ENCODE measurements at regions not wholly inside any gene's neighbourhood (a gene's known extent, or its start where the extent isn't known, plus 50 kb on each side); places are given as distances from the start of the nearest gene placed in this dataset.

DNA sequence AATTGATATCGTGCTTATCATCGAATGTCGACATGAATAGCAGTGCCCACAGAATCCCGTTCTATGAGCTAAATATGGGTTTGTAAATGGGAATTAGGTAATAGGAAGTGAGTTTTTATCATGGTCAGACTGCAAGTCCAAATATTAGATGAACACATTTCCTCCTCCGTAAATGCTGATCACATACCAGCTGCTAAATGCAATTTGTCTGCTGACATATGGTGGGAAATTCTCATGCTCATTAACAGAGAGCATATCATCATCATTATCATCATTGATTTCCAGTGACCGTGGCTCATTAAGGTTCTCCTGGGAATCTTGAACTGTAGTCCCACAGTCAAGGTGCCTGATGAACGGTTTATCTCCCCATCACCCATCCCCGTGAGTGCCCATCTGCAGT is 998.8 kb upstream of the TMEM132C start:
- no peak for DNase-seq (ENCODE audit: low spot score)

DNA sequence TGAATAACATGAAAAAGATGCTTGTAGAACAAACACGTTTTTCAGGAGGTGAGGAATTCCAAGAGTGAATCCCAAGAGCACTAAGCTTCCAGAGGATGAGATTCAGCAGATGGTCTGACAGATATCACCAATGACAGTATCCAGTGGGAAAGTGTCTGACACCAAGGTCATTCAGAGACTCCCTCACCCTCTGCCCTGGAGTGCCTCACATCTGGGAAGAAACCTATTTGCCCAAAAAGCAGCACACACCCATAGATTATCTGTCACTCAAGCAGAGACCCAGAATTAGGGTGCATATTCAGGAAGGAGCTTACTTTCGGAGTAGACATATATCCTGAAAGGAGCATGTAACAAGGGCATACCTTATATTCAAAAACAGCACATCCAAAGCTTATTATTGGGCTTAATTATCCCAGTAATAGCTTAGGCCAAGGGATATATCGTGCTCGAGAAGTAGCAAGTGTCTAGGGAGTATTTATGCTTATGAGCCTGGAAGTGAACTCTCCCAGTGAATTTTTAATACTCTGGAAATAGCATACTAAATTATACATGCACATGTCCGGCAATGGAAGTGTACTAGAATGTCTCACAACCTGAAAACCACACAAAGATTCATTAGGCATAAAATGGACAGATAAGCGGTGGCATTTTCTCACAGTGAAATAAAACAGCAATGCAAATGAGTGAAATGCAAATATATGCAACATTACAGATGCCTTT is 998.1 kb upstream of the TMEM132C start:
- DNase-seq (ENCODE audit: low spot score), result no peak

DNA sequence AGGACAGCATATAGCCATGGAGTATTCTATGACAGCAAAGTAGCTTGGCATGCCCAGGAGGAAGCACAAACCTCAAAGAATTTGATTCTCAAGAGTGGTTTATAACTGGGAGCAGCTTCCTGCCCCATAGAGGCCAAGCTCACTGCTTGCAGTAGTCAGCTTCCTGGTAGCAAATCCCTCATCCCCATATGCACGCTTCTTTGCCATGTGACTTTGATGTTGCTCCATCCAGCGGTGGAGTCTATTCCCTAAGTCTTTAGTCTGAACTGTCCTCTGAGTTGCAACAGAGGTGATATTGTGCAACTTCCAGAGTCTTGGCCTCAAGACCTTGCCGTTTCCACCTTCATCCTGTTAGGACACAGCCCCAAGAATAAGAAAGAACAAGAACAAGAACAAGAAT is 996.8 kb upstream of the TMEM132C start:
- no peak for DNase-seq (ENCODE audit: low spot score)

DNA sequence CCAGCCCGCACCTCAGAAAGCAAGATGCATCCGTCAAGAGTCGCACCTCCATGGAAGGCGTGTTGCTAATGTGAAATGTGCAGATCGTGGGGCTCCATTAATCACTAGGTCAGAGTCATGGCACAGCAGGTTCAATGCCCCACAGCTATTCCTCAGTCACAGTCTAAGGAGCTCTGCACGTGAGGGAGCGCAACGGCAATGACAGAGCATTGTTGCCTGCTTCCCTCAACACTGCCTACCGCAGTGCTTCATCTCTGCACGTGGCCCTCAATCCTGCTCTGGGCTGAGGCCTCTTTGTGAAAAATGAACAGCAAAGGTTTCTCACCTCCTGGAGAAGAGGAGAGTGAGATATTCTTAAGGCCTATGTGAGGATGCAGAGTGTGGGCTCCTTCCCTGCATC is 995.2 kb upstream of the TMEM132C start:
- DNase-seq (ENCODE audit: low spot score), result no peak

DNA sequence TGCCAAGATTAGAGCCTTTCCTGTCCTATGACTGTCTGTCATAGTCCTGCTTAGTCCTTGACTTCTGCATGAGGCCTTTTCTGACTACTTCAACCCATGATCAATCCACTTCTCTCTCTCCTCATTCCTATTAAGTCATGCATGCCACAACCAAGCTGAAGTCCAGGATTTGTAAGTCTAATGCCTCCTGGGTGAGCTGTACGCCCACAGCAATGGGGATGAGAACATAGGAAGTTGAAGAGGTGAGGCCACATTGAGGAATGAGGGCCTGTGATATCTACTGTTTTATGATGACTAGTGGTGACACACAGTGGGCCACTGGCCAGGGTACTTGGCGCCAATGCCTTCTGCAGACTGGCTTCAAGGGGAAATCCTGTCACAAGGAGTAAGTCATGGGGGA is 994.1 kb upstream of the TMEM132C start:
- no peak for DNase-seq (ENCODE audit: low spot score)

DNA sequence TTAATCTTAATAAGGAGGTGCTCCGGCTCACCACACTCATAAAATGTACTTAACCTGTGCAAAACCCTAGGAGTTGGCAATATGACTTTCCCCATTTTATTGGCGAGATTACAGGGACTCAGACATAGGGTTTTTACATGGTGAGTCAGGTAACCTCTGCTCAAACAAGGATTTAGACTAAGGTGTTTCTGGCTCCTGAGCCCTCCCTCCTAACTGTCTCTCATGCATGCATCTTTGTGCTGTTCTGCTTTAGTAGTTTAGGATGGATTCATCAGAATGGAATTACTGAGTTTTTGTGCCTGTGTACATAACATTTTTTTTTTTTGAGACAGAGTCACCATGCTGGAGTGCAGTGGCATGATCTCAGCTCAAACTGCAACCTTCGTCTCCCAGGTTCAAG is 993.3 kb upstream of the TMEM132C start:
- DNase-seq (ENCODE audit: low spot score), result no peak

DNA sequence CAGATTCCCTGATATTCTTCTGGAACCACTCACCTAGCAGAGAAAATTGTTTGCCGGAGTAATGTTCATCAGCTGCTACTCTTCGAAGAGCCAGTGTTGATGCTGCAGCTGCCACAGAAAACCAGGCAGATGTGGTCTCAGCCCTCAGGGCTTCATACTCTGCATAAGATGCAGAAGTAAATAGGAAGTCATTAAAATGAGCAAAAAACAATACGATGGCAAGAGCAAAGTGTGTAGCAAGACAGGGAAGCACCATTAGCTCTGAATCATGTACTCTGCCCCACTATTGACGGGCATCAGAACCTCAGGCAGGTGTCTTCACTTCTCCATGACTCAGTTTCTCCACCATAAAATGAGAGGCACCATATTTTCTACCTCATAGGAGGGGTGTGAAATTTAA is 991.6 kb upstream of the TMEM132C start:
- DNase-seq (ENCODE audit: low spot score), result no peak

DNA sequence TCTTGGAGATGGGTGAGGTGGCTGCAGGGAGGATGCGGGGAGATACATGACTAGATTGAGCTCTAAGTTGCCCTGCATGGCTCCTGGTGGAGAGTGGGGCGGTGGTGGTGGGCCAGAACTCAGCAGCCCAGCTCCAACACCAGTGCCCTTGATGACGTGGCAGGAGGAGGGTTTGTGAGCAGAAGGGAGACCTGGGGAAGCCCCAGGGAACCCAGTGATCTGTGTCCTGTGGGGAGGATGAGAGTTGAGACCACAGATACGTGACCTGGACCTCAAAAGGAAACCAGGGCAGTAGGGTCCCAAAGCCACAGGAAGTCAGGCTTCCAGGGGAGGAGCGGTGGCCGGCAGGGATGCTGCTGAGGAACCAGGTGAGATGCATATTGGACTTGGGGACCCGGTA is 989.1 kb upstream of the TMEM132C start:
- DNase-seq (ENCODE audit: low spot score), result no peak

DNA sequence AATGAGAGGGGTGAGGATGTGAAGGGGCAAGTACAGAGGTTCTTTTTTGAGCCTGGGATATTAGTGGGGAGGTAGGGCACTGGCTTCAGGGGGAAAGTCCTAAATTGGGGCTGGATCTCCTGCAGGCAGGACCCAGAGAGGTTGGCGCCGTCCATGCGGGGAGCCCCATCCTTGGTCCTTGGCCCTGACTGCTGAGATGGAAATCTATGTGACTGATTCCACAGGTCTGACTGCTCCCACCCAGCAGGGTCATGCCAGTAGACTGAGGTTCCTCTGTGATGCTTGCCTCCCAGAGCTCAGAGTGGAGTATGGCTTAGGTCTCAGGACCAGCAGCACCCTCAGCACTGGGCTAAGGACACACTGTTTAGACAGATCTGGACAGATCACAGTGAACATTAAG is 988.6 kb upstream of the TMEM132C start:
- DNase-seq (ENCODE audit: low spot score), result no peak

DNA sequence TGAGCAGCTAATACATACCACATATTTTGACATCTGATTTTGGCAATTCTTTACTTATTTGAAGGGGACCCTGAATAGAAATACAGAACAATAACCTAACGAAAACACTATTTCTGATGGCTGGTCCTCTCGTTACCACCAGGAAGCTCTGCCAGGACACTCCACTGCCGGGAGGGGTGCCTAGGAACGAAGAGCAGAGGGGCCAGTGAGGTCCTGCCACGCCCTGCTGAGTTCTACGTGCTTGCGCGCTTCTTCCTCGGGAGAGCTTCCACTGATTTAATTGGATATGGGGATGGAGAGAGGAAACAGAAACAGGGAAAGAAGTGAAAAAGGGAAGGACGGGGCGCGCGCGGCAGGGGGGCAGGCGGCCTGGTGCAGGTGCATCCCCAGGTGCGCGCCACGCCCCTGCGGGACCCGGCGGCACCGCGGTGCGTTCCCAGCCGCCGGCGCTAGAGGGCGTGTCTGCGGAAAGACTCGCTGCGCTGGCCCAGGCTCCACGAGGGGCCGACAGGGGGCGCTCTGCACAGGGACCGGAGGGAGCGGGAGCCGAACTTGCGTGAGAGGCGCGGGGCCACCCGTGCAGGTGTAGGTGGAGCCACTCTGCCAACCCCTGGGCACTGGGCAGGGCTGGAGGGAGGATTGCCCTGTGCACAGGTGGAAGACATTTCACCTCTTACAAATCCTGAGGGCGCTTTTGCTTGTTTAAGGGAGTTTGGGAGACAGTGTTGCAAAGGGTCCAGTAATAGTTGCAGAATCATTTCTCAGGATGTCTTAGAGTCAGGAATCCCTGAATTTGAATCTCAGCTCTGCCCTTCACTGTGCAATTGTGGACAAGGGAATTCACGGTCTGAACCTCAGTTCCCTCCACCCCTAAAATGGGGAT is 986.3 kb upstream of the TMEM132C start:
- DNase-seq (ENCODE audit: low spot score), result peak; percentile 35

DNA sequence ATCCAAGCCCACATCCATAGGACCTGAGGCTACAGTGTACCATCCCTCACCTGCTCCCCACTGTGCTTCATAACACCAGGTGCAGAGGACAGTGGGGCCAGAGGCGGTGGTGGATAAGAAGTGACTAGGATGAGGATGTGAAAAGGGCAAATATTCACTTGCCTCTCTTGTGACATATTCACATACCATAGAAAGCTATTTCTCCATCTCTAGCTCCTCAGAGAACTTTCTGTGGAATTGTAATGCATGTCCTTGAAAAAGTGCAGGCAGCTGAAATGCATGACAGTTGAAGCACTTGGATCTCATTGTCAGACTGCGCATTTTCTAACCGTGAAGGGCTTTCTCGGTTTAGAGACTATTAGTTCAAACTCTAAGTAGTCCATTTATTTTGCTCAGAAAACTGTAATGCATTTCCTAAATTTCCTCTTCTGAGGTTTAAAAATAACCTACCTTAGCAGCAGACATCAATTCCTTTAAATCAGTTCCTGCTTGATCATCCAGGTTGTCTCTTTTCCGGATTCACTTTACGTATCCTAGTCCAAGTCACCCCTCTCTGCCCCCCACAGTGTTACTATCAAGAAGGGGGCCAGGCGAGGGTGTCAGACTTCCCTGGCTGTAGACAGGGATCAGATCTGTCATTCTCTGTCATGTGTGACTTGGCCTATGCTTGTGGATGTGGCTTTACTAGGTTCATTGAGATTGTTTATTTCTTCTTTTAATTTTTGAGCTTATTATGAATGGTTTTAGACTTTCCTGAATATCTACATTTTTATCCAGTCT is 984.0 kb upstream of the TMEM132C start:
- DNase-seq (ENCODE audit: low spot score), result no peak

DNA sequence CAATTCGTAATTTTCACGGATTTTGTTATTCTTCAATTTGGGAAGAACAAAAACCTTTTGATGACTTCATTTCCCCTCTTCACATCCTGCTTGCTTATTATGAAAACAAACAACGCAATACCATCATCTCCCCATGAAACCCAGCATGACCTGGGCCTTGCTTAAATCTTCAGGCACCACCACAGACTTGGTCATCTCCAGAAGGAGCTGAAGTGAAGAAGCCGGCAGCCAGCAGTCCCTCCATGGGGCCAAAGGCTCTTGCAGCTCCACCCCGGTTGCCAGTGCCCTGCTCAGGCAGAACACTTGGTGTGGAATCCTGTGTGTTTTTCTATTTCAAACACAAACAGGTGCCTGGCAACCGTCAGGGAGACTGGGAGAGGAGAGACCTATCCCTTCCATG is 982.9 kb upstream of the TMEM132C start:
- no peak for DNase-seq (ENCODE audit: low spot score)

DNA sequence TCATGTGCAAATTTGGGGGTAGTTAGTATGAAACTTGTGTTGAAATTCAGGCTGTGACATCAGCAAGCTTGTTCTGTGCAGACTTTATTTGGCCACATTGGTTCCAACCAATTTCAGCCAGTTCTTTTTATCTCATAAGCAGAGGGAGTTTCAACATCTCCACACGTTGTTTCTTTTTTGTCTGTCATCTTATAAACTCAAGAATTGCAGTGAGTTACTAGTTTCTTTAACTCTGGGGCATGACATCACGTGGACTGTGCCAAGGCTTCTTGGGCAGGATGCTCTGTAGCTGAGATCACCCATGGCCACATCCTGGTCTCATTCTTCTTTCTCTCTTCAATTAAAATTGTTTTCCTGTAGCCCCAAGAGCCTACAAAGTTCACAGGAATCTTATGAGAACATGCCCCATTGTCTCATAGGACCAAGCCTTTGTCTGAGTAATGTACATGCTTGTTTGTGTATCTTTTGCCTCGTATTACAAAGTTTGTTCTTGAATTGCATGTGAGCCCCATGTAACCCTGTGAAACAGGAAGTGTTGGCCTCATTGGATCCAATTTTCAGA is 982.0 kb upstream of the TMEM132C start:
- no peak for DNase-seq (ENCODE audit: low spot score)

DNA sequence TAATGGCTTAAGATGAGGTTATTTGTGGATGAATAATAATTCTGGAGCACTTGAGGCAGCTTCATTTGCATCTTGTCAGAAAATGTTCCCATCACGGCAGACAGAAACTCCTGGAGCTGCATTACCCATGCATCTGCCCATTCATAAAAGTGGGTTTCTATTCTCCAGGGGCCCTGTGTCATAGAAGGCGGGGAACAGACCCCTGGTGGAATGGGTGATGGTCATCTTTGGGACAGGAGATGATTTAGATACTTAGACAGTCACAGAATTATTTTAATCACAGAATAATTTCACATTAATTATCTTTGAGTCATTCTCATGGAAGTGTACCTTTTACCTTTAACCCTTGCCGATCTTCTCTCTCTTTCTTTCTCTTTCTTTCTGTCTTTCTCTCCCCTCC is 980.7 kb upstream of the TMEM132C start:
- no peak for DNase-seq (ENCODE audit: low spot score)

DNA sequence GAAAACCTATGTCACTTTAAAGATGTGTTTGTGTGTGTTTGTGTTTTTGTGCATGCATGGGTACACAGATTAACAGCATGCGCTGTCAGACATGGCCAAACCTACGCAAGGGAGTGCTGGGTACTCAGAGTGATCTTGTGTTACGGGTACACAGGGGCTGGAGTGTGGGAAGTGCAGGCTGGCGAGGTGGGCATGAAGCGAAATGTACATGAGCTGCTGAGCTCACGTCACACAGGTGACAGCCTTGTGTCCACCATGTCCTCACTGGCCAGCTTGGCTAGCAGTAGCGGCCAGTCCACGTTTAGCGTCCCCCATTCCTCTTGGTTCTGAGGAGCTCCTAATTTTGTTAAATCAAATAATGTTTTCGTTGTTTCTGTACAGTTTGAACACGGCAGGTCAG is 979.7 kb upstream of the TMEM132C start:
- DNase-seq (ENCODE audit: low spot score), result no peak

DNA sequence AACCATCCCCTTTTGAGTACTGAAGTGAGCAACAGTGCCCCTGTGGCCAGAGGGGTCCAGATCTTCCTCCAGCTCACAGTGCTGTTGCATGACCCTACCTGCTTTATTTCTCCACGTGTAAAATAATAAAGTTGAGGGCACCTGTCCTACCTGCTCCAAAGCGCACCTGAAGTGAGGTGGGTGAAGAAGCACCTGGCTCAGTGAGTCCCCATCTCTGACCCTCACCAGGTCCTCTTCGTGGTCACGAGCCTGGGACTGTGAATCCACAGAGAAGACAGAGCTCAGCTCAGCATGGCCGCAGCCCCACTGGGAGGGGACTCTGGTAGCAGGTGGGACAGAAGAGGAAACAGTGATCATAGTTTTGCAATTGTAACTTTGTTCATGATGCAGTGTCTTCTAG is 976.7 kb upstream of the TMEM132C start:
- no peak for DNase-seq (ENCODE audit: low spot score)

DNA sequence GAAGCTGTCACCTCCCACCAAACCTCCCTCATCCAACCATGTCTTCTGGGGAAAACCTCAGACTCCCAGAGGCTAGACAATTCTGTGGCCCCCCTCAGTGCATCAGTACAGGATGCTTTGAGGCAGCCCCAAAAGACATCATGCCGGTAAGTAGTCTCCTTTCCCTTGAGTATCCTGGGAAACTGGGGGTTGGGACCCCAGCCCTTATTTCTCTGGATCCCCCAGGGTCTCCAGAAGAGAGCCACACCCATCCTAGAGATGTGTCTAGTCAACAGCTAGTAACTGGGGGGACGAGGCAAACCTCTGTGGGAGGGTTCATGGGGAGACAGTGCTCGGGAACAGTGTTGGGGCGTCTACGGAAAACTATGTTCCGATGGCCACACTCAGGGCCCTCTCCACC is 974.2 kb upstream of the TMEM132C start:
- DNase-seq (ENCODE audit: low spot score), result no peak

DNA sequence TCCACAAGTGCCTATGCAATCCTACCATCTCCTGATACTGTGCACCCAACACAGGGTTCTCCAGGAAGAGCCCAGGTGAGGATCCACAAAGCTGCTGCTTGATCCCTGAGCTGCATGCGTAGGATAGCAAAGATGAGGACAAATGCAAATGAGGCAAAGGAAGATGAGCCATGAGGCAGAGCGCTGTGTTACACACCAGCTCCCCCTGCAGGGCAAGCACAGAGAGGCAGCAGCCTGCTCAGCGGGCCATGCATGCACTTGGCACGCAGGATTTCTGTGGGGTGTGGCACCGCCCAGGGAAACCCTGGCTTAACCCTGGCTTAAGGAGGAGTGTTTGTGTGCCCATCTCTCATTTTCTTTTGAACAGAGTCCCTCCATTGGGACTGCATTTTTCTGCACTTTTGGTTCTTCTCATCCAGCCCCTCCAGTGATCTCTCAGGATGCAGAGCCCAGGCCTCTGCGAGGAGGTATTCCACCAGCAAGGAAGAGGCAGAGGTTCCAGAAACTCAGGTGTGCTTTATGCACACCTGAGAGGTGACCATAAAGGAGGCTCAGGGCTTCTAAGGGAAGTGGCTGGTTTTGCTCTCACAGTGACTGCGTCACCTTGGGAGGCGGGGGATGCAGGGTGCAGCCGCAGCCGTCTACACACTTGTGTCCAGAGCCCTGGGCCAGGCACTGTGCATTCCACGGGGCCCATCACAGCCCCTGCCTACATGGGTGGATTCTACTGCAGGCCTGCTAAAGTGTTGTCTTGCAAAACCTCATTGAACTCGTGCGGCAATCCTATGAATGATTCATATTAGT is 973.3 kb upstream of the TMEM132C start:
- DNase-seq (ENCODE audit: low spot score), result peak; percentile 34

DNA sequence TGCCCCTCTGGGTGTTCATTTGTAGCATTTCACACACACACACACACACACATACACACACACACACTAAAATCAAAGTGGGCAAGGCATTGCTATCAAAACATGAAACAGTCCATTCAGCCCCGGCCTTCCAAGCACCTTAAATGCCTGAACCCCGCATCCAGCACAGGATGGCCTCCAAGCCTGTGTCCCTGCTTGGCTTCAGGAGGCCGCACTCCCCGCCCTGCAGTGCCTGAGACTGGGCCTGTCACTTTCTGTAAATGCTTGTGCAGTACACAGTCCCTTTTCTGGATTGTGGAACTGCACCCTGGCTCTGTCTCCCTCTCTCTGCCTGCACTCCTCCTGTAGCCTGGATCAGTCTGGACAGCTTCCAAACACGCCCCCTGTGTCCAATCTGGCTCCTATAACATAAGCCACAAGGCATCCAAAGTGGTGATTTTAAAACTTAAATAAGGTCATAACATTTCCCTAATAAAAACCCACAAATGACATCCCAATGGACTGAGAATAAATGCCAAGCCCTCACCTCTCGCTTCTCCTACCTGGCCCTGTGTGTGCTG is 972.2 kb upstream of the TMEM132C start:
- no peak for DNase-seq (ENCODE audit: low spot score)

DNA sequence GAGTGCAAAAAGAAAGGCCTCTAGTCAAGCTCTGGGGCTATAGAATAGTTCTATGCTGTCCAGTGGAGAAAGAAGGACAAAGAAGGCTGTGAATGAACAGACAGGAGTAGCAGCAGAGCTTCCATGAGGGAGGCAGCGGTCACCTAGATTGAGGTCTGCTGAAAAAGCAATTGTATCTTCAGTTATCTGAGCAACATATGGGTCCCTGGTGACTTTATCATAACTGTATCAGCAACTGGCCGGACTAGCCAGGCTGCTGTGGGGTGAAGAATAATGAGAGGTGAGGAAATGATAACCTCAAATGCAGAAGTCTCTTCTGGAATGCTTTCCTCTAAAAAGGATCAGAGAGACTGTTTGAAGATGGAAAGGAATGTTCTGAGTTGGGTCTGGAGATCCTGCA is 971.3 kb upstream of the TMEM132C start:
- DNase-seq (ENCODE audit: low spot score), result no peak

DNA sequence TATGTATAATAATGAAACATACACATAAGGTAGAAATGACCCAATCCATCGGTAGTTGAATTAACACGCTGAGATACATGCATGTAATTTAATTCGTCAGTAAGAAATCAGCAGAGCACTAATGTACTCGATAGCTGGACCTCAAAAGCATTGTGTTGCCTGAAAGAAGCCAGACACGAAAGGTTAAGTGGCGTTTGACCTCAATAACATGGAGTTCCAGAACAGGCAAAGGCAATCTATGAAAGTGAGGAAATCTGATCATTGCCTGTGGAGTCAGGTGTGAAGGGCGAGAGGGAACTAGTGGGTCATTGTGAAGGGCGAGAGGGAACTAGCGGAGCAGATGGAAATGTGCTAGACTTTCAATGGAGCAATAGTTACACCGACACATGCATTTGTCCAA is 970.4 kb upstream of the TMEM132C start:
- no peak for DNase-seq (ENCODE audit: low spot score)

All from D341Med (cell line).